ENCODE measurements at regions not wholly inside any gene's neighbourhood (a gene's known extent, or its start where the extent isn't known, plus 50 kb on each side); places are given as distances from the start of the nearest gene placed in this dataset.
"Not testable (repeated sequence)": the region's sequence is repeated elsewhere in the genome, so short reads cannot be mapped to it uniquely, and the experiment has no call there.

GRCh38 chr6:81942842-81943241, 190.4 kb upstream of the TENT5A start:
- TF ChIP-seq CTCF (IDR thresholded peaks at IDR 0.05; ENCODE audit: extremely low read depth in 1 of 2, insufficient read depth in 1 of 2, low read depth in 1 of 2, low read length in 2 of 2); EZH2 (IDR thresholded peaks at IDR 0.05; ENCODE audit: borderline replicate concordance, low read depth, low read length, severe bottlenecking); POLR2AphosphoS5 (IDR thresholded peaks at IDR 0.05; ENCODE audit: insufficient read depth, low read depth, low read length); FOS (IDR thresholded peaks at IDR 0.05; ENCODE audit: borderline replicate concordance, insufficient read depth, low read length); POLR2A (IDR thresholded peaks at IDR 0.05; ENCODE audit: low read depth, low read length); JUN (IDR thresholded peaks at IDR 0.05; ENCODE audit: borderline replicate concordance, insufficient read depth, insufficient read length, low read depth); MYC (IDR thresholded peaks at IDR 0.05; ENCODE audit: low read depth, low read length); MAX (IDR thresholded peaks at IDR 0.05; ENCODE audit: insufficient read depth, insufficient read length); GATA2 (IDR thresholded peaks at IDR 0.05; ENCODE audit: insufficient read depth, insufficient read length, low read depth, low read length): not testable (repeated sequence)

All from endothelial cell of umbilical vein (primary cell).